CD14-positive monocyte (primary cell): ENCODE measurements at regions not wholly inside any gene's neighbourhood (a gene's known extent, or its start where the extent isn't known, plus 50 kb on each side); places are given as distances from the start of the nearest gene placed in this dataset.
"Not testable (repeated sequence)": the region's sequence is repeated elsewhere in the genome, so short reads cannot be mapped to it uniquely, and the experiment has no call there.

Experiments used
- DNase-seq, 3 donors: peaks; one replicate each; pipeline ENCODE4 v3.0.0-alpha.2; 2011 to 2022
- H2AFZ ChIP-seq: 2 replicates; pipeline ENCODE4 v1.6.0; 2012; ENCODE audit warnings: mild to moderate bottlenecking, low read depth, low read length, inconsistent platforms; ENCODE audit not compliant: insufficient read depth, poor library complexity, severe bottlenecking
- H3K27ac ChIP-seq, 2 donors: 1 replicate in 1 of 2; 2 replicates in 1 of 2; pipeline ENCODE4 v1.5.1; 2012 to 2013; ENCODE audit warnings: low read length in 2 of 2, control low read depth in 1 of 2, inconsistent platforms in 1 of 2, low read depth in 1 of 2, mild to moderate bottlenecking in 1 of 2
- H3K27me3 ChIP-seq, 2 donors: one replicate each; pipeline versions ENCODE4 v1.6.0 to v1.6.1; 2011 to 2013; ENCODE audit warnings: low read length in 2 of 2; ENCODE audit not compliant: control insufficient read depth in 2 of 2, insufficient read depth in 2 of 2
- H3K36me3 ChIP-seq, 2 donors: replicated peaks in 1 of 2; 1 replicate in 1 of 2; 2 replicates in 1 of 2; pipeline versions ENCODE4 v1.5.1 to v1.6.1; 2012 to 2013; ENCODE audit warnings: low read length in 2 of 2, control low read depth in 1 of 2, inconsistent platforms in 1 of 2, mild to moderate bottlenecking in 1 of 2; ENCODE audit not compliant: insufficient read depth in 2 of 2, control insufficient read depth in 1 of 2
- H3K4me1 ChIP-seq, 2 donors: 1 replicate in 1 of 2; 2 replicates in 1 of 2; pipeline versions ENCODE4 v1.5.1 to v1.6.1; 2012 to 2013; ENCODE audit warnings: low read length in 2 of 2, control low read depth in 1 of 2, inconsistent platforms in 1 of 2, mild to moderate bottlenecking in 1 of 2, moderate library complexity in 1 of 2; ENCODE audit not compliant: insufficient read depth in 2 of 2, control insufficient read depth in 1 of 2
- H3K4me2 ChIP-seq: replicated peaks from 2 replicates; pipeline ENCODE3; 2012; ENCODE audit warnings: low read length, moderate library complexity, mild to moderate bottlenecking; ENCODE audit not compliant: poor library complexity, severe bottlenecking; ENCODE audit errors: extremely low read depth
- H3K4me3 ChIP-seq, 3 experiments: fragments of 200-600 bp in 1 of 3; sonication (generic) in 1 of 3; replicated peaks in 1 of 3; 1 replicate in 2 of 3; 2 replicates in 1 of 3; pipeline ENCODE4 v1.5.1; 2011 to 2013; ENCODE audit warnings: low read length in 3 of 3, mild to moderate bottlenecking in 3 of 3, control low read depth in 2 of 3, low read depth in 2 of 3, inconsistent platforms in 1 of 3, moderate library complexity in 1 of 3
- H3K79me2 ChIP-seq: 2 replicates; pipeline ENCODE4 v1.6.0; 2012; ENCODE audit warnings: mild to moderate bottlenecking, control low read depth, inconsistent platforms, low read length, moderate library complexity; ENCODE audit not compliant: insufficient read depth
- H3K9ac ChIP-seq: 2 replicates; pipeline ENCODE4 v1.6.0; 2017; ENCODE audit warnings: low read length, mild to moderate bottlenecking; ENCODE audit not compliant: insufficient read depth, poor library complexity, severe bottlenecking
- H3K9me3 ChIP-seq, 2 donors: replicated peaks in 1 of 2; 1 replicate in 1 of 2; 2 replicates in 1 of 2; pipeline versions ENCODE4 v1.5.1 to v1.6.1; 2012 to 2013; ENCODE audit warnings: low read length in 2 of 2, control low read depth in 1 of 2; ENCODE audit not compliant: control insufficient read depth in 1 of 2, insufficient read depth in 1 of 2
- H4K20me1 ChIP-seq: 2 replicates; pipeline ENCODE4 v1.6.0; 2012; ENCODE audit warnings: mild to moderate bottlenecking, low read length, control low read depth, moderate library complexity; ENCODE audit not compliant: insufficient read depth
- H3K27ac Mint-ChIP-seq, 7 donors: one replicate each; pipeline ENCODE4 v1.8.0; 2020; ENCODE audit warnings: mild to moderate bottlenecking in 7 of 7, mixed read lengths in 7 of 7, moderate library complexity in 6 of 7, inconsistent platforms in 2 of 7
- H3K27me3 Mint-ChIP-seq, 3 donors: one replicate each; pipeline ENCODE4 v1.8.0; 2021 to 2022; ENCODE audit warnings: low read depth in 3 of 3, mild to moderate bottlenecking in 3 of 3, mixed read lengths in 3 of 3, moderate library complexity in 3 of 3, inconsistent platforms in 1 of 3
- H3K36me3 Mint-ChIP-seq, 2 donors: one replicate each; pipeline ENCODE4 v1.8.0; 2020; ENCODE audit warnings: mixed read lengths in 2 of 2, inconsistent platforms in 1 of 2, mild to moderate bottlenecking in 1 of 2
- H3K4me1 Mint-ChIP-seq: one replicate; pipeline ENCODE4 v1.8.0; 2020; ENCODE audit warnings: mild to moderate bottlenecking, mixed read lengths
- H3K4me3 Mint-ChIP-seq, 2 donors: one replicate each; pipeline ENCODE4 v1.8.0; 2020; ENCODE audit warnings: mild to moderate bottlenecking in 2 of 2, mixed read lengths in 2 of 2, moderate library complexity in 1 of 2
- H3K9me3 Mint-ChIP-seq, 7 donors: one replicate each; pipeline ENCODE4 v1.8.0; 2020 to 2022; ENCODE audit warnings: mixed read lengths in 7 of 7, mild to moderate bottlenecking in 6 of 7, moderate library complexity in 6 of 7, inconsistent platforms in 2 of 7
- WGBS: methylation state at CpG from one replicate; pipeline ENCODE4 v1.1.5; 2013; ENCODE audit warnings: missing lambda C conversion rate; ENCODE audit not compliant: insufficient coverage; 5-methylcytosine and 5-hydroxymethylcytosine counted together
- intact Hi-C, 2 donors: fragments of 100-400 bp; cut with micrococcal nuclease; formaldehyde crosslinking; loops; one replicate each; pipeline versions ENCODE4 v1.15.0 to v1.15.1; 2023
- TF ChIP-seq, protein P1 (sequence below): fragments of 200-600 bp; IDR thresholded peaks from one replicate; pipeline ENCODE4 v1.8.0; 2022; ENCODE audit warnings: antibody characterized with exemption, mild to moderate bottlenecking

DNA sequence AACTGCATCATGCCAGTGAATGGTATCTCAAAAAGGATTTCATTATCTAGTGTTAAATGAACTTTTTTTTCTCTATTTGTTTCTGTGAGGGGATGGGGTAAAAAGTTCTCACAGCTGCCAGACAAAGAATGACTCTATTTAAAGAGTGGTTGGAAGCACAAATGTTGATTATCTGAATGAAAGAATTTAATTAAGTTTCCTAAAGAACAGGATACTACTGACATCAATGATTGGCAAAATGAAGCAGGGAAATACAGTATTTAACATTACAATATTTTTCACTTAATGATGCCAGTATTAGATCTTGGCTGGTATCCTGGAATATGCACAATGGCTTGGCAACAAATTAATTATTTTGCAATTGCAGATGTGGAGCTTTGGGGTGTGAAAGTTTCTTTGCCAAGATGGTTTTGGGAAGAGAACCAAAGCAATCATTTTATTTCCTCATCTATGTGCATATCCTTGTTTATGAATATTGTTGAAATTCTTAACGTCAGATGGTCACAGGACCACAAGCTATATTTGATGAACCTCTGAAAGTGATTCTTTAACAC is 336.8 kb downstream of the ARL4A start:
- H3K4me3 ChIP-seq = no peak overlapping the region
- no peak overlapping the region for H3K4me2 ChIP-seq
- no peak for DNase-seq
- H3K36me3 ChIP-seq = no peaks in the 10 kb centered on the region
- H3K9me3 ChIP-seq = no peaks in the 10 kb centered on the region
- H3K9ac ChIP-seq = no peak overlapping the region
- no peaks in the 10 kb centered on the region for H4K20me1 ChIP-seq
- no peak overlapping the region for H3K27ac ChIP-seq
- TF ChIP-seq, protein P1, sequence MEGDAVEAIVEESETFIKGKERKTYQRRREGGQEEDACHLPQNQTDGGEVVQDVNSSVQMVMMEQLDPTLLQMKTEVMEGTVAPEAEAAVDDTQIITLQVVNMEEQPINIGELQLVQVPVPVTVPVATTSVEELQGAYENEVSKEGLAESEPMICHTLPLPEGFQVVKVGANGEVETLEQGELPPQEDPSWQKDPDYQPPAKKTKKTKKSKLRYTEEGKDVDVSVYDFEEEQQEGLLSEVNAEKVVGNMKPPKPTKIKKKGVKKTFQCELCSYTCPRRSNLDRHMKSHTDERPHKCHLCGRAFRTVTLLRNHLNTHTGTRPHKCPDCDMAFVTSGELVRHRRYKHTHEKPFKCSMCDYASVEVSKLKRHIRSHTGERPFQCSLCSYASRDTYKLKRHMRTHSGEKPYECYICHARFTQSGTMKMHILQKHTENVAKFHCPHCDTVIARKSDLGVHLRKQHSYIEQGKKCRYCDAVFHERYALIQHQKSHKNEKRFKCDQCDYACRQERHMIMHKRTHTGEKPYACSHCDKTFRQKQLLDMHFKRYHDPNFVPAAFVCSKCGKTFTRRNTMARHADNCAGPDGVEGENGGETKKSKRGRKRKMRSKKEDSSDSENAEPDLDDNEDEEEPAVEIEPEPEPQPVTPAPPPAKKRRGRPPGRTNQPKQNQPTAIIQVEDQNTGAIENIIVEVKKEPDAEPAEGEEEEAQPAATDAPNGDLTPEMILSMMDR = no peak
- intact Hi-C loops = no loop called here
- no peak overlapping the region for H3K4me3 Mint-ChIP-seq
- H3K9me3 Mint-ChIP-seq = peaks cover 0 to 8% (median 3%) of the 10 kb centered on the region in 7 donors
- H3K27me3 Mint-ChIP-seq = no peaks in the 10 kb centered on the region
- H2AFZ ChIP-seq = no peak overlapping the region
- no peaks in the 10 kb centered on the region for H3K4me1 ChIP-seq
- H3K36me3 Mint-ChIP-seq = no peaks in the 10 kb centered on the region
- H3K79me2 ChIP-seq = no peaks in the 10 kb centered on the region
- no peak overlapping the region for H3K27ac Mint-ChIP-seq
- H3K4me1 Mint-ChIP-seq = no peaks in the 10 kb centered on the region
- no peaks in the 10 kb centered on the region for H3K27me3 ChIP-seq
- WGBS = no CpG with 5 or more reads among the region's 1 CpG

DNA sequence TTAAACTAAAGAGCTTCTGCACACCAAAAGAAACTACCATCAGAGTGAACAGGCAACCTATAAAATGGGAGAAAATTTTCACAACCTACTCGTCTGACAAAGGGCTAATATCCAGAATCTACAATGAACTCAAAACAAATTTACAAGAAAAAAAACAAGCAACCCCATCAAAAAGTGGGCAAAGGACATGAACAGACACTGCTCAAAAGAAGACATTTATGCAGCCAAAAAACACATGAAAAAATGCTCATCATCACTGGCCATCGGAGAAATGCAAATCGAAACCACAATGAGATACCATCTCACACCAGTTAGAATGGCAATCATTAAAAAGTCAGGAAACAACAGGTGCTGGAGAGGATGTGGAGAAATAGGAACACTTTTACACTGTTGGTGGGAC is 337.6 kb downstream of the ARL4A start:
- H3K79me2 ChIP-seq, H3K4me1 ChIP-seq, DNase-seq, H2AFZ ChIP-seq, H3K9me3 Mint-ChIP-seq, H3K9me3 ChIP-seq, H3K36me3 Mint-ChIP-seq, intact Hi-C loops, H3K27me3 Mint-ChIP-seq, H3K27ac ChIP-seq, H3K27ac Mint-ChIP-seq, H3K4me3 ChIP-seq, H4K20me1 ChIP-seq, H3K9ac ChIP-seq, H3K4me2 ChIP-seq, H3K36me3 ChIP-seq, H3K4me1 Mint-ChIP-seq, H3K27me3 ChIP-seq, H3K4me3 Mint-ChIP-seq: not testable (repeated sequence)
- WGBS = no CpG with 5 or more reads among the region's 3 CpGs
